Lung (tissue), 11 donors: ENCODE measurements at regions not wholly inside any gene's neighbourhood (a gene's known extent, or its start where the extent isn't known, plus 50 kb on each side); places are given as distances from the start of the nearest gene placed in this dataset.

Experiments used
- ATAC-seq: fragments of 200-7000 bp; cut with Tn5 transposase; one replicate; pipeline ENCODE4 v1.9.1; 2020; ENCODE audit warnings: moderate number of reproducible peaks; ENCODE audit not compliant: insufficient read depth, low FRiP score
- DNase-seq, 3 donors: peaks; one replicate each; pipeline ENCODE4 v3.0.0-alpha.2; 2013 to 2017
- H3K27ac ChIP-seq, 2 donors: one replicate each; pipeline ENCODE4 v1.5.1; 2013; ENCODE audit warnings: mild to moderate bottlenecking in 2 of 2, moderate library complexity in 2 of 2, control low read depth in 1 of 2, inconsistent platforms in 1 of 2, low read depth in 1 of 2, low read length in 1 of 2
- H3K27me3 ChIP-seq, 3 donors: one replicate each; pipeline ENCODE4 v1.5.1; 2013; ENCODE audit warnings: low read length in 2 of 3; ENCODE audit not compliant: control insufficient read depth in 3 of 3, insufficient read depth in 3 of 3
- H3K36me3 ChIP-seq, 4 donors: one replicate each; pipeline ENCODE4 v1.5.1; 2013; ENCODE audit warnings: low read length in 4 of 4, mild to moderate bottlenecking in 1 of 4, moderate library complexity in 1 of 4; ENCODE audit not compliant: control insufficient read depth in 4 of 4, insufficient read depth in 4 of 4
- H3K4me1 ChIP-seq, 5 donors: one replicate each; pipeline ENCODE4 v1.5.1; 2013; ENCODE audit warnings: low read length in 5 of 5, mild to moderate bottlenecking in 2 of 5, moderate library complexity in 1 of 5; ENCODE audit not compliant: control insufficient read depth in 5 of 5, insufficient read depth in 5 of 5
- H3K4me3 ChIP-seq: one replicate; pipeline ENCODE4 v1.5.1; 2013; ENCODE audit warnings: mild to moderate bottlenecking, control low read depth, moderate library complexity
- H3K9ac ChIP-seq, 2 donors: one replicate each; pipeline ENCODE4 v1.5.1; 2013; ENCODE audit warnings: low read length in 2 of 2, control low read depth in 1 of 2; ENCODE audit not compliant: insufficient read depth in 1 of 2
- H3K9me3 ChIP-seq, 4 donors: one replicate each; pipeline ENCODE4 v1.5.1; 2013; ENCODE audit warnings: low read length in 3 of 4, mild to moderate bottlenecking in 1 of 4, moderate library complexity in 1 of 4; ENCODE audit not compliant: control insufficient read depth in 4 of 4, insufficient read depth in 3 of 4
- WGBS, 2 donors: extraction: QIAGEN DNeasy Blood & Tissue Kit; methylation state at CpG; one replicate each; pipeline ENCODE4 v1.1.7; 2013; 5-methylcytosine and 5-hydroxymethylcytosine counted together
- TF ChIP-seq, protein P1 (sequence below): IDR thresholded peaks from 2 replicates; pipeline ENCODE4 v1.5.1; 2012; ENCODE audit warnings: mild to moderate bottlenecking; ENCODE audit errors: control extremely low read depth, extremely low read depth
- donor health status: control.
- donor health status: control.
- donor health status: Bipolar disorder and iron deficiency.
- donor health status: healthy.
- donor health status: DM: yes; HTN: yes; CAD: no.

DNA sequence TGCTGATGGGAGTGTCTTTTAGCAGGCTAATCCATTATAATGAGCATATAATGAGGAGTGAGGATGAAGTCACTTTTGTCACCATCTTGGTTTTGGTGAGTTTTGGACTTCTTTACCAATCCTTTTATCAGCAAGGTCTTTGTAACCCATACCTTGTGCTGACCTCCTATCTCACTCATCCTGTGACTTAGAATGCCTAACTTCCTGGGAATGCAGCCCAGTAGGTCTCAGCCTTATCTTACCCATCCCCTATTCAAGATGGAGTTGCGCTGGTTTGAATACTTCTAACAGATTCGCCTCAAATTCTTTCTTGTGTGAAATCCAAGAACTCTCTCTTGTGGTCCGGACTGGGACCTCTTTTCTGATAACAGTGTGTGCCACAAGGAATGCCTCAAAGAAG lies 253.1 kb upstream of the CACNA2D1 start:
- Histone ChIP-seq H3K9ac (no peak overlapping the region), H3K4me3 (no peak overlapping the region), H3K27me3 (no peaks in the 10 kb centered on the region), H3K9me3 (no peaks in the 10 kb centered on the region), H3K36me3 (no peaks in the 10 kb centered on the region), H3K27ac (no peak overlapping the region), H3K4me1 (no peaks in the 10 kb centered on the region)
- WGBS, 2 donors = 91 to 92% methylated on average over 3 of the region's 3 CpGs
- ATAC-seq (no peak), DNase-seq (no peak)
- TF ChIP-seq, protein P1, sequence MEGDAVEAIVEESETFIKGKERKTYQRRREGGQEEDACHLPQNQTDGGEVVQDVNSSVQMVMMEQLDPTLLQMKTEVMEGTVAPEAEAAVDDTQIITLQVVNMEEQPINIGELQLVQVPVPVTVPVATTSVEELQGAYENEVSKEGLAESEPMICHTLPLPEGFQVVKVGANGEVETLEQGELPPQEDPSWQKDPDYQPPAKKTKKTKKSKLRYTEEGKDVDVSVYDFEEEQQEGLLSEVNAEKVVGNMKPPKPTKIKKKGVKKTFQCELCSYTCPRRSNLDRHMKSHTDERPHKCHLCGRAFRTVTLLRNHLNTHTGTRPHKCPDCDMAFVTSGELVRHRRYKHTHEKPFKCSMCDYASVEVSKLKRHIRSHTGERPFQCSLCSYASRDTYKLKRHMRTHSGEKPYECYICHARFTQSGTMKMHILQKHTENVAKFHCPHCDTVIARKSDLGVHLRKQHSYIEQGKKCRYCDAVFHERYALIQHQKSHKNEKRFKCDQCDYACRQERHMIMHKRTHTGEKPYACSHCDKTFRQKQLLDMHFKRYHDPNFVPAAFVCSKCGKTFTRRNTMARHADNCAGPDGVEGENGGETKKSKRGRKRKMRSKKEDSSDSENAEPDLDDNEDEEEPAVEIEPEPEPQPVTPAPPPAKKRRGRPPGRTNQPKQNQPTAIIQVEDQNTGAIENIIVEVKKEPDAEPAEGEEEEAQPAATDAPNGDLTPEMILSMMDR = no peak

GRCh38 chr7:82694022-82694421 lies 250.4 kb upstream of the CACNA2D1 start:
- Histone ChIP-seq H3K36me3 (no peaks in the 10 kb centered on the region), H3K4me1 (no peaks in the 10 kb centered on the region), H3K4me3 (no peak overlapping the region), H3K27me3 (no peaks in the 10 kb centered on the region), H3K27ac (no peak overlapping the region), H3K9ac (no peak overlapping the region), H3K9me3 (no peaks in the 10 kb centered on the region)
- WGBS, 2 donors = 90% methylated on average over 5 of the region's 5 CpGs
- no peak for ATAC-seq
- TF ChIP-seq, protein P1 = no peak
- DNase-seq = no peak

DNA sequence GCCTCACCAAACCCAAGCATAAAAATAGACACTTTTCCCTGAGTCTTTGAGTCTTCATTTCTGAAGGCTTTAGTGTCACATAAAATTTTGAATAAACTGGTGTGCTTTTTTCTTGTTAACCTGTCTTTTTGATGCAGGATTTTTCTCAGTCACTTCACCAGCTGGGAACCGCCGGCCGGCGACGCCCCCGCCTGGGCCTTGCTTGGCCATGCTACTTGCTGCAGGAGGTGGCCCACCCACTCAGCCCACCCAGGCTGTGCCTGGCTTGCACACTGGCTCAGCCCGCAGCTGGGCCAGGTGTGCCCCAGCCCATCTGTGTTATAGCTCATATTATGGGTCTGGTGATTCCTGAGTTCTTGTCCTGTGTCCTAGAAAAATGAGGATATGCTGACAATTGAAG lies 247.4 kb upstream of the CACNA2D1 start:
- Histone ChIP-seq H3K4me3 (no peak overlapping the region), H3K4me1 (no peaks in the 10 kb centered on the region), H3K27ac (no peak overlapping the region), H3K9me3 (no peaks in the 10 kb centered on the region), H3K27me3 (no peaks in the 10 kb centered on the region), H3K36me3 (no peaks in the 10 kb centered on the region), H3K9ac (no peak overlapping the region)
- ATAC-seq (no peak), DNase-seq (no peak)
- TF ChIP-seq, protein P1 = no peak
- 93 to 98% methylated on average over 7 of the region's 7 CpGs for WGBS, 2 donors

- Histone ChIP-seq H3K27ac (no peak overlapping the region), H3K9ac (no peak overlapping the region), H3K27me3 (no peaks in the 10 kb centered on the region), H3K4me1 (no peaks in the 10 kb centered on the region), H3K4me3 (no peak overlapping the region), H3K9me3 (no peaks in the 10 kb centered on the region), H3K36me3 (no peaks in the 10 kb centered on the region)
- DNase-seq (no peak), ATAC-seq (no peak)
- 77% methylated on average over 1 of the region's 1 CpG for WGBS, 2 donors
- TF ChIP-seq, protein P1 = no peak
These were observed 241.6 kb upstream of the CACNA2D1 start for GRCh38 chr7:82685214-82685613.
